ENCODE measurements at regions not wholly inside any gene's neighbourhood (a gene's known extent, or its start where the extent isn't known, plus 50 kb on each side); places are given as distances from the start of the nearest gene placed in this dataset.
"Not testable (repeated sequence)": the region's sequence is repeated elsewhere in the genome, so short reads cannot be mapped to it uniquely, and the experiment has no call there.

- no peak overlapping the region for H3K4me2 ChIP-seq (ENCODE audit: insufficient read depth, low read length)
- dilution Hi-C loops (cut with MboI; ENCODE audit: extremely low pct_ligation_motif_present, low sequenced_read_pairs): no loop called here
- intact Hi-C loops (cut with micrococcal nuclease): no loop called here
- no peak overlapping the region for H3K27ac ChIP-seq (ENCODE audit: insufficient read depth, low read depth, low read length)
- H3K27me3 ChIP-seq (ENCODE audit: control insufficient read depth in 2 of 2, insufficient read depth in 2 of 2, low read length in 2 of 2): no peaks in the 10 kb centered on the region
- H3K4me1 ChIP-seq (ENCODE audit: control insufficient read depth, extremely low read depth, insufficient read depth, low read length): no peaks in the 10 kb centered on the region
- no peak overlapping the region for H3K9ac ChIP-seq (replicated peaks; ENCODE audit: extremely low read depth, insufficient read depth, low read length)
- no peak overlapping the region for H2AFZ ChIP-seq (ENCODE audit: low read depth, low read length)
- DNase-seq (ENCODE audit: low read depth, low spot score) (no peak), FAIRE-seq (no peak)
- ChIA-PET POLR2A (no interaction called here), CTCF (no interaction called here)
- TF ChIP-seq POLR2AphosphoS5 (IDR thresholded peaks at IDR 0.05; ENCODE audit: insufficient read depth, low read depth, low read length): no peak
- H3K36me3 ChIP-seq (ENCODE audit: control insufficient read depth in 2 of 2, extremely low read depth in 1 of 2, insufficient read depth in 2 of 2, low read length in 2 of 2): no peaks in the 10 kb centered on the region
- H3K9me1 ChIP-seq (replicated peaks; ENCODE audit: control insufficient read depth, extremely low read depth, insufficient read depth, low read length): no peaks in the 10 kb centered on the region
- H3K4me3 ChIP-seq (replicated peaks in 1 of 3; ENCODE audit: insufficient read depth in 1 of 3, low read depth in 1 of 3, low read length in 3 of 3): no peak overlapping the region
- H3K79me2 ChIP-seq (ENCODE audit: control insufficient read depth, insufficient read depth, low read length): no peaks in the 10 kb centered on the region
- no peaks in the 10 kb centered on the region for H4K20me1 ChIP-seq (replicated peaks; ENCODE audit: control insufficient read depth, extremely low read depth, insufficient read depth, low read length)
- H3K9me3 ChIP-seq (replicated peaks; ENCODE audit: control insufficient read depth, insufficient read depth, low read length): peaks cover 5% of the 10 kb centered on the region
- no TSS peak for BruUV-seq (replicated peaks)
These were observed 385.9 kb upstream of the API5 start for GRCh38 chr11:42925916-42926315.

DNA sequence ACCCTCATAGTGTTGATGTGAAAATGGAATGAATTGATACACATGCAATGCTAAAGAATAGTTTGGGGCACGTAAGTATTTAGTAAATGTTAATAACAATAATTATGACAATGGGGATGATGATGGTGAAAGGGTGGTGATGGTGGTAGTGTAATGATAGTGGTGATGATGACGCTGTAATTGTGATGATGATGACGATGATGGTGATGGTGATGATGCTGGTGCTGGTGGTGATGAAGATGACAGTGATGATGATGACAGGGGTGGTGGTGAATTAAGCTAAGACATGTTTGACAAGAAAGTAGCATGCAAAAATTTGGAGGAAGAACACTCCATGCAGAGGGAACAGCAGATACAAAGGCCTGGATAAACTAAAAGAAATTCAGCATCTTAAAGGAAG is 364.4 kb upstream of the API5 start:
- Histone ChIP-seq H3K9ac (replicated peaks; ENCODE audit: extremely low read depth, insufficient read depth, low read length) (no peak overlapping the region), H3K4me1 (ENCODE audit: control insufficient read depth, extremely low read depth, insufficient read depth, low read length) (no peaks in the 10 kb centered on the region), H3K36me3 (ENCODE audit: control insufficient read depth in 2 of 2, extremely low read depth in 1 of 2, insufficient read depth in 2 of 2, low read length in 2 of 2) (no peaks in the 10 kb centered on the region), H3K79me2 (ENCODE audit: control insufficient read depth, insufficient read depth, low read length) (no peaks in the 10 kb centered on the region), H2AFZ (ENCODE audit: low read depth, low read length) (no peak overlapping the region), H3K27me3 (ENCODE audit: control insufficient read depth in 2 of 2, insufficient read depth in 2 of 2, low read length in 2 of 2) (no peaks in the 10 kb centered on the region), H3K9me3 (replicated peaks; ENCODE audit: control insufficient read depth, insufficient read depth, low read length) (no peaks in the 10 kb centered on the region), H3K4me2 (ENCODE audit: insufficient read depth, low read length) (no peak overlapping the region), H3K9me1 (replicated peaks; ENCODE audit: control insufficient read depth, extremely low read depth, insufficient read depth, low read length) (no peaks in the 10 kb centered on the region), H3K4me3 (replicated peaks in 1 of 3; ENCODE audit: insufficient read depth in 1 of 3, low read depth in 1 of 3, low read length in 3 of 3) (no peak overlapping the region), H3K27ac (ENCODE audit: insufficient read depth, low read depth, low read length) (no peak overlapping the region), H4K20me1 (replicated peaks; ENCODE audit: control insufficient read depth, extremely low read depth, insufficient read depth, low read length) (no peaks in the 10 kb centered on the region)
- dilution Hi-C loops (cut with MboI; ENCODE audit: extremely low pct_ligation_motif_present, low sequenced_read_pairs): no loop called here
- CTCF ChIA-PET: no interaction called here
- no TSS peak for BruUV-seq (replicated peaks)
- DNase-seq (ENCODE audit: low read depth, low spot score) (no peak), FAIRE-seq (no peak)
- POLR2A ChIA-PET: no interaction called here
- TF ChIP-seq CTCF (IDR thresholded peaks at IDR 0.05; ENCODE audit: extremely low read depth in 1 of 2, insufficient read depth in 1 of 2, low read depth in 1 of 2, low read length in 2 of 2) (no peak), JUN (IDR thresholded peaks at IDR 0.05; ENCODE audit: borderline replicate concordance, insufficient read depth, insufficient read length, low read depth) (no peak)
- intact Hi-C loops (cut with micrococcal nuclease): no loop called here

DNA sequence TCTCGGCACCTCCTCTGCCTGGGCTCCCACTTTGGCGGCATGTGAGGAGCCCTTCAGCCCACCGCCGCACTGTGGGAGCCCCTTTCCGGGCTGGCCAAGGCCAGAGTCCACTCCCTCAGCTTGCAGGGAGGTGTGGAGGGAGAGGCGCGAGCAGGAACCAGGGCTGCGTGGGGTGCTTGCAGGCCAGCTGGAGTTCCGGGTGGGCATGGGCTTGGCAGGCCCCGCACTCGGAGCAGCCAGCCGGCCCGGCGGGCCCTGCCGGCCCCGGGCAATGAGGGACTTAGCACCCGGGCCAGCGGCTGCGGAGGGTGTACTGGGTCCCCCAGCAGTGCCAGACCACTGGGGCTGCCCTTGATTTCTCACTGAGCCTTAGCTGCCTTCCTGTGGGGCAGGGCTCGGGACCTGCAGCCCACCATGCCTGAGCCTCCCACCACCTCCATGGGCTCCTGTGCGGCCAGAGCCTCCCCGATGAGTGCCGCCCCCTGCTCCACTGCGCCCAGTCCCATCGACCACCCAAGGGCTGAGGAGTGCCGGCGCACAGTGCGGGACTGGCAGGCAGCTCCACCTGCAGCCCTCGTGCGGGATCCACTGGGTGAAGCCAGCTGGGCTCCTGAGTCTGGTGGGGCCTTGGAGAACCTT is 361.9 kb upstream of the API5 start:
- FAIRE-seq; H3K36me3 ChIP-seq (ENCODE audit: control insufficient read depth in 2 of 2, extremely low read depth in 1 of 2, insufficient read depth in 2 of 2, low read length in 2 of 2); H3K9me3 ChIP-seq (replicated peaks; ENCODE audit: control insufficient read depth, insufficient read depth, low read length); H4K20me1 ChIP-seq (replicated peaks; ENCODE audit: control insufficient read depth, extremely low read depth, insufficient read depth, low read length); intact Hi-C loops (cut with micrococcal nuclease); BruUV-seq (replicated peaks); H3K27me3 ChIP-seq (ENCODE audit: control insufficient read depth in 2 of 2, insufficient read depth in 2 of 2, low read length in 2 of 2); CTCF ChIA-PET; H3K79me2 ChIP-seq (ENCODE audit: control insufficient read depth, insufficient read depth, low read length); POLR2A ChIA-PET; DNase-seq (ENCODE audit: low read depth, low spot score); dilution Hi-C loops (cut with MboI; ENCODE audit: extremely low pct_ligation_motif_present, low sequenced_read_pairs); H3K4me3 ChIP-seq (replicated peaks in 1 of 3; ENCODE audit: insufficient read depth in 1 of 3, low read depth in 1 of 3, low read length in 3 of 3); H3K9me1 ChIP-seq (replicated peaks; ENCODE audit: control insufficient read depth, extremely low read depth, insufficient read depth, low read length); H2AFZ ChIP-seq (ENCODE audit: low read depth, low read length); H3K27ac ChIP-seq (ENCODE audit: insufficient read depth, low read depth, low read length); H3K4me1 ChIP-seq (ENCODE audit: control insufficient read depth, extremely low read depth, insufficient read depth, low read length); H3K4me2 ChIP-seq (ENCODE audit: insufficient read depth, low read length); H3K9ac ChIP-seq (replicated peaks; ENCODE audit: extremely low read depth, insufficient read depth, low read length): not testable (repeated sequence)

Data from endothelial cell of umbilical vein (primary cell).